Inferior parietal cortex (tissue), 1 donor: ENCODE measurements at regions not wholly inside any gene's neighbourhood (a gene's known extent, or its start where the extent isn't known, plus 50 kb on each side); places are given as distances from the start of the nearest gene placed in this dataset.
"Not testable (repeated sequence)": the region's sequence is repeated elsewhere in the genome, so short reads cannot be mapped to it uniquely, and the experiment has no call there.

ENCODE experiments used
- DNase-seq: peaks from one replicate; pipeline ENCODE4 v3.0.0-alpha.2; 2016; ENCODE audit errors: extremely low spot score

- DNase-seq, result no peak
Measured at GRCh38 chrX:65610481-65610880, 57.0 kb upstream of the MSN start.

GRCh38 chrX:65610040-65610439 is 57.4 kb upstream of the MSN start:
- DNase-seq, result no peak

- DNase-seq, result no peak
Measured at GRCh38 chrX:65609237-65609636, 58.2 kb upstream of the MSN start.

GRCh38 chrX:65608026-65608425 is 59.4 kb upstream of the MSN start:
- no peak for DNase-seq

GRCh38 chrX:65607070-65607742 is 60.2 kb upstream of the MSN start:
- DNase-seq, result no peak

- no peak for DNase-seq
Measured at GRCh38 chrX:65602221-65602560, 65.3 kb upstream of the MSN start.

GRCh38 chrX:65601530-65602220 is 65.8 kb upstream of the MSN start:
- DNase-seq, result peak; percentile 17

GRCh38 chrX:65601126-65601525 is 66.3 kb upstream of the MSN start:
- no peak for DNase-seq

GRCh38 chrX:65600106-65600505 is 65.5 kb upstream of the LAS1L start:
- DNase-seq, result no peak

GRCh38 chrX:65598559-65599147 is 64.1 kb upstream of the LAS1L start:
- DNase-seq, result no peak

- DNase-seq, result no peak
Measured at GRCh38 chrX:65596270-65597034, 61.9 kb upstream of the LAS1L start.

- DNase-seq, result peak; percentile 80
Measured at GRCh38 chrX:65595460-65595876, 60.9 kb upstream of the LAS1L start.

- no peak for DNase-seq
Measured at GRCh38 chrX:65591206-65591605, 56.6 kb upstream of the LAS1L start.

GRCh38 chrX:65589304-65589703 is 54.7 kb upstream of the LAS1L start:
- no peak for DNase-seq

GRCh38 chrX:65588795-65589194 is 54.2 kb upstream of the LAS1L start:
- no peak for DNase-seq

GRCh38 chrX:65587616-65588526 is 53.3 kb upstream of the LAS1L start:
- peak; percentile 6 for DNase-seq

- no peak for DNase-seq
Measured at GRCh38 chrX:65586491-65586890, 51.9 kb upstream of the LAS1L start.

- DNase-seq, result not testable (repeated sequence)
Measured at GRCh38 chrX:65585226-65585625, 50.6 kb upstream of the LAS1L start.
